ENCODE measurements at regions not wholly inside any gene's neighbourhood (a gene's known extent, or its start where the extent isn't known, plus 50 kb on each side); places are given as distances from the start of the nearest gene placed in this dataset.
A peak's percentile ranks its signal among the peaks of the same experiment; 100 is the strongest.

DNA sequence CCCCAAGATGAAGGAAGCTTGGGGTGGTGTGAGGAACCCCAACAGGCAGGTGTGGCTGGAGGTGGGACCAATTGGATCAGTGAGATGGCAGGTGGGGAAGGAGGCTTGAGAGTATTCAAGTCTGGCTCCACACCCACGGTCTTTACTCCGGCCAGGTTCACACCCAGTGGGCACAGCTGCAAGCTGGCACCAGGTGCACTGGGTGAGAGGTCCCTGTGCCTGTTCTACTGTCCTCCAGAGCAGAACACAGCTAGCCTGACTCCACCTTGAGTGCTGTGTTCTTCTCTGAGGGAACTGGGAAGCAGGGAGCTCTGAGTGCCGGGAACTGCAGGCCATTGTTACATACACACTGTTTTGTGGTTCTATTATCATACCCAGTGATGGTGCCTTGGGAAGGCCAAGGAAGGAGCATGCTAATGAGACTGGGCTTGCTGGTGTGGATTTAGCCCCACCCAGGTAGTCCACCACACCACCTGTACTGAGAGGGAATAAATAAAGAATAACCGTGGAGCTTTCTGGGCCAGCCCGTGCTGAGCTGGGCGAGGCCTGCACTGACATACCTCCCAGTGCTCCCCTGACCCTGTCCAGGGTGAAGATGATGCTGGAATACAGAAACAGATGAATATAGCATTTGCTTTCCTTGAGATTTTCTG, 93.4 kb downstream of the ABHD5 start:
- DNase-seq (ENCODE audit: low spot score): no peak

DNA sequence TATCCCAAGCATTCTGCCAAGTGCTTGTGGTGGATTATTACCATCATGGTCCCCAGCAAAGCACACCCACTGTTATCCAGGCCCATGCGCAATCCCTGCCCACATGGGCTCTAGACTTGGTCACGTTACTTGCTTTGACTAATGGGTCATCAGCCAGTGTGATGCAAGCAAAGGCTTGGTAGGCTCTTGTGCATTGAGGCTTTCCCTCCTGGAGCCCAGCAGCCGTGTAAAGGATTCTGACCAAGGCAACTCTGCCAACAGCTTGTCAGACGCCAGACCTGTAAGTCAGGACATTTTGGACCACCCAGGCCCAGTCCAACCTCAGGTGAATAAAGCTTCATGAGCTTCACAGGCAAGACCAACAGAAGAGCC, 93.9 kb downstream of the ABHD5 start:
- no peak for DNase-seq (ENCODE audit: low spot score)

DNA sequence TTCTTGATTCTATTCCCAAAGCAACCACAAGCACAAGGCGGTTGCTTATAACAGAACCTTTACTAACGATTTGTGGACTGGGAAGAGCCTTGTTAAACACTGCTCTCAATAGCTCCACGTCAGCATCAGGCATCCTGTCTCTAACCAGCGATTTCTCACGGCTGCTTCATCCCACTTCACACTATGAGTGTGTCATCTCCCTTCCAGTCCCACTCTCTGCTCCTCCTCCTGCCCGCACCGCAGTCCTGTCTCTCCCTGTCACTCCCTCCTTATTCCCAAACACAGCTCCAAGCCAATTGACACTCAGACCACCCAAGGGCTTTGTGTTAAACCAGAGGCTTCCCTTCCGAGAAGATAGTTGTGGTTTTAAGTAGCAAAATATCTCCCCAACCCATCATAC, 94.8 kb downstream of the ABHD5 start:
- peak; percentile 55 for DNase-seq (ENCODE audit: low spot score)

DNA sequence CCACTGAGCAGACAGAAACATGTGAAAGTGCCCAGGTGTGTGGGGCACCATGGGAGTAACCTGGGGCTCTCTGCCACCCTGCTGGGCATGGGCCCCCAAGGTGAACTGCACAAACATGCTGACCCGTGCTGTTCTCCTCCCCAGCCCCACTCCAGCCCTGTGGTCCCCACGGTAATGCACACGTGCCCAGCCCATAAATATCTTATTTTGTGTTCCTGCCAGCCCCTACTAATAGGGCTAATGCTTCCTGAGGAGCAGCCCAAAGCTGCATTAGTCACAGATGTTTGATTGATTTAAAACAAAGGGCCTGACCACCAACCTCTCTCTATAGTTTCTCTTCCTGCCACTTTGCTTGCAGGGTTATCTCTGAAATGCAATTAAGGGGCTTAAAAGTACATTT, 95.4 kb downstream of the ABHD5 start:
- no peak for DNase-seq (ENCODE audit: low spot score)

DNA sequence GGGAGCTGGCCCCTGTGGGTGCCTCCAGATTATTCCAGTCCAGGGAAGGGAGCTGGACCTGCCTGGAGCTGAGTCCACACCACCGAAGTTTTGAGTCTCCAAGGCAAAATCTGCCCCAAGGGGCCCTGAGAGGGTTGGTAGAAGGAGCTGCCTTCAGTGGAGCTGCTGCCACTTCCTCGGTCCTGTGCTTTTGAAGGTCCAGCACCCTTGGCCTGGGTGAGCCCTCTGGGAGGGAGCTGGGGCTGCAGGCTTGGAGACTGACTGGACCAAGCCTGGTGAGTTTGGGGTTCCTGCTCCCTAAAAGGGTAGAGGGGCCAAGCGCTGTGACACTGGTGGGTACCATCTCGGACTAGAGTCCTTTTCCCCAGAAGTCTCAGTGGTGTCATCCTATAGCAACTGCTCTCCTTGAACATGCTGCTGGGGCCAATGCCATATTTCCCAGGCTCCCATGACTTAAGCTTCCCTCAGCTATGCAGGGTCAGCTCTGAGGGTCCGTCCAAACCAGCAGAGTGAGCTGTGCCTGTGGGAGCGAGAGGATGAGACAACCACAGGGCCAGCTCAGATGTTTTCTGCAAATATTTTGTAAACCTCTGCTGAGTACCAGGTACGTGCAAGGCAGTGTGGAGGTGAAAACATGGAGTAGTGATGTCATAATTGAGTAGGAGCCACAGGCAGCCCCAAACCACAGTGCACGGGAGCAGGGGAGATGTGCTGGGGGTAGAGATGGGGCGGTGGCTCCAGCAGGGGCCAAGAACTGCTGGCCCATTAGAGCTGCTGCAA, 96.0 kb downstream of the ABHD5 start:
- no peak for DNase-seq (ENCODE audit: low spot score)

DNA sequence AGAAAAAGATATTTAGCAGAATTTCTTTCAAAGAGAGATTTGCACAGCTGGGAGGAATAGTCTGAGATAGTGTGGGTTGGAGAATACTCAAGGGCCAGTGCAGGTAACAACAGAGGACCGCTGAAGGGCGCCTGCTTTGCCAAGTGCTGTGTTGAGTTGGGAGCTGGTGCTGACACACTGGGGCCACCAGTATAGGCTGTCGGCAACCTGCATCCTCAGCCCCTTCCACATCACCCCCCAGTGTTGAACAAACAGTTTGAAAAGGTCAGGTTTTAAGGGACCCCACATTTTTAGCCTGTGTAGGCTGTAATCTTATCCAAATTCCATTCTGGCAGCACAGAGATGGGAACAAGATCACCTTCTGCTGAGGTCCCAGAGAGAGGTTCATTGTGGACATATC, 96.6 kb downstream of the ABHD5 start:
- no peak for DNase-seq (ENCODE audit: low spot score)

DNA sequence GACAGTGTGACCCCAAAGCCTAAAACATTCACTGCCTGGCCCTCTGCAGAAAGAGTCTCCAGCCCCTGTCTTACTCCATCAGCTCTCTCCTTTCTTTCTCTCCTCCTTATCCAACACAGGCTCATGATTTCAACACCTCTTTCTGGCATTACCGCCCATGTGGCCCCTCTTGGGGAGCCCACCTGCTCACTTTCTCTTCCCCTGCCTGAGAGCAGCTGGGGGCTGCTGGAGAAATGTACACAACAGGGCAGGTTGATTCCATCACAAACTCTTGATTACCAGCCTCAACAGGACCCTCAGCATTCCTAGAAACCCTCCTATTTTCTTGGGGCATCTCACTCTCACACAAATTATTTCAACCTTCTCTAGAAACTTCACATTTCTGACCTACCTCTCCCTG, 98.3 kb downstream of the ABHD5 start:
- DNase-seq (ENCODE audit: low spot score): no peak

DNA sequence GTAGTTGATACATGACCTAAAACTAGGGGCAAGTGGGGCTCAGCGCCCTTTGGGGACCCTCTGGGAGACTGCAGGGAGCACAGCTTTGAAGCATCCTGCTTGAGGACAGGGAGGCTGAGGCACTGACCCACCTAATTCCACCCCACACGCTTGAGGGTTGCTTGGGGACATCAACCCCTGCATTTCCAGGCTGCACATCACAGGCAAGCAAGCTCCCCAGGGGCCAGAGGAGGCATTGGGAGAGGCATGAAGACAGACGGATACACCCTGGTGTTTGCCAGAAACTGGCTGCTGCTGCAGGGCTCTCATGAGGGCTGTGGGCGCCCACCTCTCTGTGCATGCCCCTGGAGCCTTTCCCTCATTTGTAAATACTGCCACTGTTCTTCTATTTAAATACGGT, 99.3 kb downstream of the ABHD5 start:
- no peak for DNase-seq (ENCODE audit: low spot score)

DNA sequence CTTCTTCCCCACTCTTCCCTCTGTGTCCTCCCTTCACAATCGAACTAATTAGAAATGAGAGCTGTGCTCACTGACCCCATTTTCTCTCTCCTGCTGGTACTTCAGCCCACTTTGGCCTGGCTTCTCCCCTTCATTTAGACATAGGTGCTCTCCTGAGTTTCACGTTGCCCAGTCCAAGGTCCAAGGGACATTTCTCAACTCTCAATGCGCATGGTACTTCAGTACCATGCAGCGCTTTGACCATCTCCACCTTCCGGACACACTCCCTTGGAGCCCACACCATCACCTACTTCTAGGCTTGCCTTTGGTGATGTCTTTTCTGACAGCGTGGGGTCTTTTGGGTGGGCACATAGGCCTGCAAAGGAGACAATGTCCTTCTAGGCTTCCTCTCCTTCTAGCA, 99.7 kb downstream of the ABHD5 start:
- DNase-seq (ENCODE audit: low spot score): no peak

DNA sequence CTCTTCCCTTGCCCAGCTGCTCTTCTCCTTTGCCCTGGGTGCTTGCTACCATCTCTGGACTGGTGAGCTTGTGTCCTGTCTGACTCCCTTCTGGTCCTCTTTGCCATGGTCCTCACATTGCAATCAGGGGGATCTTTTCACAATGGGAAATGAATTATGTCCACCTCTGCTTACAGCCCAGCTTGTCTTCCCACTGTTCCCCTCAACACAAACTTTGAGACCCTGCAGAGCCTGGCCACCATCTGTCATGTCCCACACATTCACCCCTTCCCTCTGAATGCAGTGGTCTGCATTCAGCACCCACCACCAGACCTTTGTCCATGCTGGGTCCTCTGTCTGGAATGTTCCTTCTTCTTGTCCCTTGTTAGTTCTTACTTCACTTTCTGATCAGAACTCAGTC, 100.5 kb downstream of the ABHD5 start:
- no peak for DNase-seq (ENCODE audit: low spot score)

DNA sequence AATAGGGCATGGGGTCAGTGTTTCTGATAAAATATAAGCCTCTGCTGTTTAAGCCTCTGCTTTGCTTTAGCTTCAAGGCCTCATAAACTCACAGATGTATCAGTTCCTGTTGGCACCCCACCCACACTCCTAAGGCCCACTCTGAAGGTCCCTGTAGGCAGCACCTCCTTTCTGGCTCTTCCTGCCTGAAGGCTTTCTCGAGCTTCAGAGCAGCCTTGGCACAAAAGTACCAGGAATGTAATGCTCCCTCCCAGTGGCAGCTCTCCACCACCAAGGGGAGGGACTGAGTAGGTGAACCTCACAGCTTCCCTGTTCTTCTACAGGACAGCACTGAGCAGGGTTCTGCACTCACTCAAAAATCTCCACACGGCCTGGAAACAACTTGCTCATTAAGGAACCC, 102.2 kb downstream of the ABHD5 start:
- DNase-seq (ENCODE audit: low spot score): no peak

DNA sequence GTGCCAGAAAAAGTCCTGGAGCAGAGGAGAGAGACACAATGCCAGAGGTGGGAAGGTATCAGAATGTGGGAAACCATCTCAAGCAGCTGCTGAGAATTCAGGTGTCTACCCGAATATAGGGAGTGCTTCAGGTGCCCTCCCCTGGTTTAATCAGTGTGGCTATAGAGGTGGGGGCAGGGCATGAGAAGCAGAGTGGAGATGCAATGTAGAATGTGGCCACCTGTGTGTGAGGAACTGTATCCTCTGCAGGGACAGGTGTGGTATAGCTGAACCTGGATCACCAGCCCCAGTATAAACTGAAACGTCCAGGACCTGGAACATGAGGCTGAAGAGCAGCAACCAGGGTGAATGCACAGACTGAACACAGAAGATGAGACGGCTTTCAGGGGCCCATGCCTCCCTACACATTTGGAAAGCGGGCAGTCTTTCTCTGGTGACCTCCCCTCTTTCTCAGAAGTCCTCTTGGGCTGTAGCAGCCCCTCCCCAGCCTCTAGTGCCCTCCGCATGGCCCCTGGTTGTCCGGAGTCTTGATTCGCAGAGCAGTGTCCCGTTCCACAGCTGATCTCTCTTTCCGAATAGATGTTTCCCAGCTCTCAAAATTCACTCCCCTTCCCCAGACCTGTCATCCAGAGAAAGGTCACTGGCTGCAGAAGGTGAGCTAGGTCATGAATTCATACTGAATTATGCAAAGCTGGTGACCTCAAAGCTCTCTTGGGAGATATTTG, 103.1 kb downstream of the ABHD5 start:
- no peak for DNase-seq (ENCODE audit: low spot score)

DNA sequence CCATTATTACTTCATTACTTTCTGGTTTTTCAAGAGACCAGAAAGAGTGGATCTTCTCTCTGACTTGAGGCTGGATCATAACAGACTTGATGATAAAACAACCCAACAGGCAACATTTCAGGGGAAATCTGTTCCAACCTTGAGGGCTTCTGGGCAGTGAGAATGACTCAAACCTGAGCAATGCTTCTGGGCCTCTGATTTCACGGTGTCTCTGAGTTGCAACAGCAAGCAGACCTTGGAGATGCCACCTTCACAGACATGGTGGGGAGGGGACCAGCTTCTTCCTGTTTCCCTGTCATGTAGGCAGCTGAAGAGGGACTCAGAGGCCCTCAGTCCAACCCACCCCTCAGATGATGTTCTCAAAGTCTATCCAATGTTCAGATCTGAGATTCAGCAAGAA, 104.0 kb downstream of the ABHD5 start:
- peak; percentile 37 for DNase-seq (ENCODE audit: low spot score)

DNA sequence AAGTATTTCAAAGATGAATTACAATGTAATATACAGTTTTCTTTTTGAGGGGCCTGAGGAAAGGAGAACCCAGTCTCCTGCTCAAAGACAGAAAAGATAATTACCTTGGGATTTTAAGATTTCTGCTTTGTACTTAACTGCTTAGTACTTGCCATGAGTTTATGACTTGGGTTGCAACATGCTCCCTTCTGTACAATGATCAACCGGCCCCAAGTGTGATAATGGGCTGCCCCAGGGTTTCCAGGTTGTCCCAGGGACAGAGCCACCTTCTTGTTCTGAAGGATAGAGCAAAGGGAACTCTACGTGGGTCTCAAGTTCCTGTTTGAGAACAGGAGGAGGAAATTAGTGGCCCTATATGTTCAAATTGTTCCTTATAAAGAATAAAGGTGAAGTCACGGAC, 104.8 kb downstream of the ABHD5 start:
- DNase-seq (ENCODE audit: low spot score): no peak

DNA sequence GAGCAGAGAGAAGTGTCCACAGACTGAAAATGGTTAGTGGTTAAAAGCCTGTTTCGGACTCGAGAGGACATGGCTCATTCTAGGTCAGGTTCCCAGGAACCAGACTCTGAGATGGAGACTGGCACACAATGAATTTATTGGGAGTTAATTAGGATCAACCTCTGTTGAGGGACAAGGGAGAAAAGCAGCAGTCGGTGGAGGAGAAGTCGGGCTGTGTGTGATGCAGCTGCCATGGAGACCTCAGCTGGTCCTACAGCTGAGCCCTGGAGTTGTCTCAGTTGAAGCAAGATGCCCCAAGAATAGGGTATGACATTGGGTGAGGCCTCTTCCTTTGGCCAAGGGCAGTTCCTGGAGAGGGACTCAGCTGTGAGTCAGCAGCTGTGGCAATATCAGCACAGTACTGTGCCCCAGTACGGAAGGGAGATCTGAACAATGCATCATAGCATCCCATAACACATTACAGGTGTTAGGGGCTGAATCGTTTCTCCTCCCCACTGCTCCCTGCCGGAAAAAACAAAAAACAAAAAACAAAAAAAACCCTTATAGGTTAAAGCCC, 105.4 kb downstream of the ABHD5 start:
- no peak for DNase-seq (ENCODE audit: low spot score)

DNA sequence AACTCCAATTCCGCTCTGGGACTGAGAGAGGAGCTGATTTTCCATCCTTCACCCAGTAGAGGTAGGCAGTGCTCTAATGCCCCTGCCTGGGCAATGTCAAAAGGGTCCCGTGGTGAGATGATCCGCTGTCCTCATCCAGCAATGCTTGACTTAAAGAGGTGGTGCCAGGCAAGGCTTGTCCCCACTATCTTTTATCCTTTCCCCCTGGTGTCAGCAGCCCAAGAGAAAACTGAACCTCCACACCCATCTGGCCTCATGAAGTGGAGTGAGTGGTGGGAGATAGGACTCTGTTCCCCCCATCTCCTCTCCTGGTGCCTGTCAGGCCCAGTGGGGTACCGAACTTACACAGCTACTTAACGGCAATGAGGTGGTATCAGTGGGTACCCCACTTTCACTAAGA, 107.1 kb downstream of the ABHD5 start:
- no peak for DNase-seq (ENCODE audit: low spot score)

DNA sequence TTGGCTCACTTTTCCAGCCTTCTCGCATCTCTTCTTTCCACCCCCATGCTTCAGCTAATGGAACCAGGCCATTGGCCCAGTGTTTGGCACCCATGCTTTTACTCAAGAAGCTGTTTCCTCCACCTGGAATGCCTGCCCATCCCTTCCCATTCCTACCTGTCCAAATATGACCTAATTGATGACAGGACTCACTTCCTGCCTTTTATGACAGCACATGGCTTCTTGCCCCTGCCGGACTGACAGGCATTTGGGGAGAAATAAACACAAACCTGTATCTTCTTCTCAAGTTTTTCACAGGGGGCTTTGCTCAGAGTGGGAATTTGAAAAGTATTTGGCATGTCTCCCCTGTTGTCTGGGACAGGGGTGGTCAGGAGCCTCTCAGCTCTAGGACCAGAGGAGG, 120.1 kb downstream of the ABHD5 start:
- no peak for DNase-seq (ENCODE audit: low spot score)

DNA sequence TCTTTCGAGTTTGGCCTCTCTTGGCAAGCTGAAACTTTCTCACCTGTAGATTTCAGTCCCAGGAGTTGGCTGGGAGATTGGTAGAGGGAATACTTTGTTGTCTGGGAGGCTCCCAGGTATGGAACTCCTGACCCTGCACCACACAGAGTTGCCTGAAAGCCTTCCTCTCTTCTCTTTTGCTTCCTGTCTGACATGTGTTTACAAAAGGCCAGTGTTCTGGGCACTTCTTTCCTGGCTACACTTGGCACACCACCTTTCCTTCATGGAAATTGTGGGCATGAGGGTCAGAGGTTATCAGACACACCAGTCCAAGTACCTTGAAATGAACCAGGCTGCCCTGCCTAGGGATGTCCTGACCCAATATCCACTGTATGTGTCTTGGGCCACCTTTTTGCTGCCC, 123.7 kb downstream of the ABHD5 start:
- no peak for DNase-seq (ENCODE audit: low spot score)

DNA sequence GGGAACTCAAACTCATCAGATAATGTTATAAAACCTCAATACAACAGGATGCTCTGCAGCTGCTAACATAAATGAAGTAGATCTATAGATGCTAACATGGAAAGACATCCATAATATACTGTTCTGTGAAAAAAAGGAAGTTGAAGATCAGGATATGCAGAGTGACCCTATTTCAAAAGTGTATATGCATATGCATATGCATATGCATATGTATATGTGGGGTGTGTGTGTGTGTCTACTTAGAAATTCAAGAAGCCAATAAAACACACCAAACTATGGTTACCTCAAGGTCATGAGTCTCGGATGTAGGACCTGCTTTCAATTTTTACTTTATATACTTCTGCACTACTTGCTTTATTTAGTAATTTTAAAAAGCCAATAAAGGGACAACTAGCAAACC, 125.6 kb downstream of the ABHD5 start:
- no peak for DNase-seq (ENCODE audit: low spot score)

DNA sequence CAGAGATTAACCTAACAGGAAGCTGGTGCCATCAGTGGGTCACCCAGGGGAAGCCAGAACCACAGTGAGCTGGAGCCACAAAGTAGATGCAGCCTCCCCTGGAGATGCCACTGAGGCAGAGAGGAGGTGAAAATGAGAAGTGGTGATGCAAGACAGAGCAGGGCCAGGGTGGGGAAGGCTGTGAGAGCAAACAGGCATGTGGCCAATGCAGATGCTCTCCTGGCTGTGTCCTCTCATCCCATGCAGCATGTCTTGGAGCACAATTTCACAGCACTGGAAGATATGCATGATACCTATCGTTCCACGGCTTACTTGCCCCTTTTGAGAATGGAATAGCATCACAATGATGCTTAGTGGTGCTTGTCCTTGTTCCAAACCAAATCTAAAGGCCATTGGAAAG, 126.3 kb downstream of the ABHD5 start:
- DNase-seq (ENCODE audit: low spot score): no peak

DNA sequence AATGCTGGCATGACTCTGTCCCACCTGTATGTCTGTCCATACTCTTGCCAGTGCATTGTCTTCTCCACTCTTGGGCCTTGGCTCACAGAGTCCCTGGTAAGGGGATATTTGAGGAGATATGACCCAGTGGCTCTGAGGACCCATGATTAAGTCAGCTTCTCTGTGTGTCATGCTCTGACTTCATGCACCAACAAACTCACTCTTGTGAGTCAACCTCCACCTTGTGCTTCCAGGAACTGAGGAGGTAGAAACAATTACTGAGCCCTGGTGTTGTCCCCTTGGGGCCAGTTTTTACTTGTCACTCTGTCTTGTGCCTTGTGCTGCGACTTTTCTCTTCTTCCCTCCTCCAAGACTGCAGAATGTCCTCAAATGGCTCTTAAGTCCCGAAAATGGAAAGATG, 127.1 kb downstream of the ABHD5 start:
- DNase-seq (ENCODE audit: low spot score): no peak

DNA sequence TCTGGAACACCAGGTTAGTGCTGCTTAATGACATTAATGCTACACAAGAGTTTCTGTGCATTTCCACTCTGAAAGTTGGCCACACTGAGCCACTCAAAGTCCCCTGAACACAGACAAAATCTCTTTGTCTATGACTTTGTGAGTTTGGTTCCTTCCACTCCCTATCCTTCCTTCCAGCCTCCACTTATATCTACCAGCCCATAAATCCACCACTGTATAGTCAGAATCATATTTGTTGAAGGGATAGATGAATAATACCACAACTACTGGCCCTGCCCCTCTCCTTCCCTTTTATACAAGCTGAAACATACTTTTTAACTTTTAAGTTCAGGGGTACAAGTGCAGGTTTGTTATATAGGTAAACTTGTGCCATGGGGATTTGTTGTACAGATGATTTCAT, 127.5 kb downstream of the ABHD5 start:
- DNase-seq (ENCODE audit: low spot score): no peak

All from GM03348 (cell line).